Body of pancreas (tissue), 4 donors: ENCODE measurements at regions not wholly inside any gene's neighbourhood (a gene's known extent, or its start where the extent isn't known, plus 50 kb on each side); places are given as distances from the start of the nearest gene placed in this dataset.

ENCODE experiments used
- ATAC-seq: fragments of 150-250 bp; one replicate; pipeline ENCODE4 v1.9.1; 2016
- DNase-seq, 4 donors: peaks; one replicate each; pipeline ENCODE4 v3.0.0-alpha.2; 2019
- H3K27ac ChIP-seq, 4 donors: fragments of 200-600 bp; sonication (generic); 1 replicate in 3 of 4; 2 replicates in 1 of 4; pipeline versions ENCODE4 v1.5.1 to v1.6.1; 2016 to 2019; ENCODE audit warnings: mild to moderate bottlenecking in 1 of 4, mixed read lengths in 1 of 4, moderate library complexity in 1 of 4
- H3K27me3 ChIP-seq, 2 donors: fragments of 200-600 bp; sonication (generic); one replicate each; pipeline ENCODE4 v1.6.0; 2016; ENCODE audit warnings: mild to moderate bottlenecking in 1 of 2
- H3K36me3 ChIP-seq, 2 donors: fragments of 200-600 bp; sonication (generic); replicated peaks in 1 of 2; 2 replicates each; pipeline ENCODE4 v1.5.1; 2016; ENCODE audit warnings: low read depth in 2 of 2; ENCODE audit not compliant: insufficient read depth in 1 of 2
- H3K4me1 ChIP-seq: fragments of 200-600 bp; sonication (generic); one replicate; pipeline ENCODE4 v1.6.0; 2016
- H3K4me3 ChIP-seq, 2 donors: fragments of 200-600 bp; sonication (generic); 1 replicate in 1 of 2; 2 replicates in 1 of 2; pipeline ENCODE4 v1.5.1; 2016 to 2019
- H3K9me3 ChIP-seq, 3 donors: fragments of 200-600 bp; sonication (generic); 1 replicate in 2 of 3; 2 replicates in 1 of 3; pipeline ENCODE4 v1.5.1; 2016
- CTCF ChIP-seq, 7 experiments: fragments of 450-650 bp in 4 of 7; fragments of 200-600 bp in 3 of 7; sonication (generic) in 3 of 7; IDR thresholded peaks; one replicate each; pipeline ENCODE4 v1.5.1; 2016 to 2019; ENCODE audit warnings: antibody characterized with exemption in 7 of 7
- POLR2A ChIP-seq, 3 donors: fragments of 450-650 bp; IDR thresholded peaks; one replicate each; pipeline ENCODE4 v1.6.1; 2016; ENCODE audit warnings: antibody characterized with exemption in 3 of 3, mild to moderate bottlenecking in 2 of 3
- WGBS, 2 donors: methylation state at CpG; one replicate each; pipeline ENCODE4 v1.1.5; 2017; 5-methylcytosine and 5-hydroxymethylcytosine counted together
- intact Hi-C: fragments of 100-400 bp; cut with DNase I; formaldehyde crosslinking; loops from one replicate; pipeline ENCODE4 v1.15.1; 2023

GRCh38 chr20:54306985-54307710, 99.3 kb downstream of the PFDN4 start:
- no peak for DNase-seq
- intact Hi-C loops: no loop called here
- H3K9me3 ChIP-seq: no peaks in the 10 kb centered on the region
- no peak overlapping the region for H3K4me3 ChIP-seq
- no peak for ATAC-seq
- TF ChIP-seq CTCF (IDR thresholded peaks at IDR 0.05): no peak
- TF ChIP-seq POLR2A (IDR thresholded peaks at IDR 0.05): no peak
- WGBS, 2 donors: 55 to 57% methylated on average over 6 of the region's 6 CpGs
- H3K27me3 ChIP-seq: no peaks in the 10 kb centered on the region
- no peaks in the 10 kb centered on the region for H3K4me1 ChIP-seq
- no peak overlapping the region for H3K27ac ChIP-seq
- H3K36me3 ChIP-seq: no peaks in the 10 kb centered on the region

GRCh38 chr20:54308804-54309203, 100.9 kb downstream of the PFDN4 start:
- no peaks in the 10 kb centered on the region for H3K36me3 ChIP-seq
- no peak overlapping the region for H3K4me3 ChIP-seq
- H3K27me3 ChIP-seq: no peaks in the 10 kb centered on the region
- ATAC-seq (no peak), DNase-seq (no peak)
- TF ChIP-seq CTCF (IDR thresholded peaks at IDR 0.05): no peak
- no peak for TF ChIP-seq POLR2A (IDR thresholded peaks at IDR 0.05)
- H3K9me3 ChIP-seq: no peaks in the 10 kb centered on the region
- WGBS, 2 donors: 53 to 57% methylated on average over 4 of the region's 4 CpGs
- no peak overlapping the region for H3K27ac ChIP-seq
- H3K4me1 ChIP-seq: no peaks in the 10 kb centered on the region
- intact Hi-C loops: no loop called here

GRCh38 chr20:54318892-54319291, 111.0 kb downstream of the PFDN4 start:
- intact Hi-C loops: no loop called here
- no peak overlapping the region for H3K27ac ChIP-seq
- no peaks in the 10 kb centered on the region for H3K36me3 ChIP-seq
- no peak for ATAC-seq
- no peak for TF ChIP-seq POLR2A (IDR thresholded peaks at IDR 0.05)
- TF ChIP-seq CTCF (IDR thresholded peaks at IDR 0.05): no peak
- H3K4me3 ChIP-seq: no peak overlapping the region
- no peaks in the 10 kb centered on the region for H3K9me3 ChIP-seq
- 91 to 96% methylated on average over 1 of the region's 1 CpG for WGBS, 2 donors
- no peaks in the 10 kb centered on the region for H3K27me3 ChIP-seq
- no peak for DNase-seq
- no peaks in the 10 kb centered on the region for H3K4me1 ChIP-seq

- Histone ChIP-seq H3K9me3 (no peaks in the 10 kb centered on the region), H3K27me3 (no peaks in the 10 kb centered on the region), H3K4me1 (no peaks in the 10 kb centered on the region), H3K36me3 (no peaks in the 10 kb centered on the region), H3K4me3 (no peak overlapping the region), H3K27ac (no peak overlapping the region)
- ATAC-seq (no peak), DNase-seq (no peak)
- no peak for TF ChIP-seq CTCF (IDR thresholded peaks at IDR 0.05)
- TF ChIP-seq POLR2A (IDR thresholded peaks at IDR 0.05): no peak
- 83 to 85% methylated on average over 4 of the region's 4 CpGs for WGBS, 2 donors
- intact Hi-C loops: no loop called here
Observed at GRCh38 chr20:54320148-54320607, 112.3 kb downstream of the PFDN4 start.
